ENCODE measurements at regions not wholly inside any gene's neighbourhood (a gene's known extent, or its start where the extent isn't known, plus 50 kb on each side); places are given as distances from the start of the nearest gene placed in this dataset.
"Not testable (repeated sequence)": the region's sequence is repeated elsewhere in the genome, so short reads cannot be mapped to it uniquely, and the experiment has no call there.

GRCh38 chr7:150110882-150111281 is 212.3 kb upstream of the LRRC61 start:
- not testable (repeated sequence) for DNase-seq

- not testable (repeated sequence) for DNase-seq
Observed at GRCh38 chr7:150111373-150112139, 211.6 kb upstream of the LRRC61 start.

DNA sequence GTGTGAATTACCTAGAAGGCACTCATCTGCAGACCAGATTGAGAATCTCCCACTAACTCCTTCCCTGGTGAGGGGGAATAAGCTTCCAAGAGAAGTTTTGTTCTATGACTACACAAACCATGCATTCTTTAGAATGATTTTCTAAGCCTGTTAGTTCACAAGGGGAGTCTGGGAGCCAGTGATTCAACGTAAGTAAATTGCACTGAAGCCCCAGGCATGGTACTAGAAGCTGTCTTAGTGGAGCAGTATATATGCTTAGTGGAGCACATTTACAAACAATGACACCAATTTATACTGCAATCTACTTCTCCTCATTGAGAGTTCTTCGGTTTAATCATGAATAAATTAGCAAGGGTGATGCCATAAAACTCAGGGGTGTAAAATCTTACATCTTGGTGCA is 209.9 kb upstream of the LRRC61 start:
- not testable (repeated sequence) for DNase-seq

- not testable (repeated sequence) for DNase-seq
Observed at GRCh38 chr7:150114591-150114990, 208.6 kb upstream of the LRRC61 start.

GRCh38 chr7:150119966-150120365 is 203.2 kb upstream of the LRRC61 start:
- DNase-seq = not testable (repeated sequence)

DNA sequence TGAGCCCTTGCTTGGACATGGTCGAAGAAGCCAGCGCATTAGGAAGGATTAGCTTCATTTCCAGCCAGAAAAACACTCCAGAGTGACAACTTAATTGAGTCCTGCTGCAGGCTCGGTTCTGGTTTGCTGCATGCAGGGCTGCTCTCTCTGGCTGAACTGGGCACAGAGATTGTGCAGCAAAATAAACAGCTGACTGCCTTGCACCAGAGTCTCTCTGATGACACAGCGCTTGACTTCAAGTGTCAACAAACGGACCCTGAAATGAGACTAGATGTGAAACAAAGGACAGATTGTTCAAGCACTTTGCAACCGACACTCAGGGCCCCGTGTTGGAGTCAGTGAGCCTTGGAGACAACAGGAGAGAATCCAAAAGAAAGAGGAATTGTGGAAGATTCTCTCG is 197.3 kb upstream of the LRRC61 start:
- DNase-seq = not testable (repeated sequence)

GRCh38 chr7:150134451-150134850 is 188.7 kb upstream of the LRRC61 start:
- not testable (repeated sequence) for DNase-seq

GRCh38 chr7:150135620-150136190 is 187.4 kb upstream of the LRRC61 start:
- not testable (repeated sequence) for DNase-seq

GRCh38 chr7:150139840-150140239 is 183.3 kb upstream of the LRRC61 start:
- DNase-seq = not testable (repeated sequence)

DNA sequence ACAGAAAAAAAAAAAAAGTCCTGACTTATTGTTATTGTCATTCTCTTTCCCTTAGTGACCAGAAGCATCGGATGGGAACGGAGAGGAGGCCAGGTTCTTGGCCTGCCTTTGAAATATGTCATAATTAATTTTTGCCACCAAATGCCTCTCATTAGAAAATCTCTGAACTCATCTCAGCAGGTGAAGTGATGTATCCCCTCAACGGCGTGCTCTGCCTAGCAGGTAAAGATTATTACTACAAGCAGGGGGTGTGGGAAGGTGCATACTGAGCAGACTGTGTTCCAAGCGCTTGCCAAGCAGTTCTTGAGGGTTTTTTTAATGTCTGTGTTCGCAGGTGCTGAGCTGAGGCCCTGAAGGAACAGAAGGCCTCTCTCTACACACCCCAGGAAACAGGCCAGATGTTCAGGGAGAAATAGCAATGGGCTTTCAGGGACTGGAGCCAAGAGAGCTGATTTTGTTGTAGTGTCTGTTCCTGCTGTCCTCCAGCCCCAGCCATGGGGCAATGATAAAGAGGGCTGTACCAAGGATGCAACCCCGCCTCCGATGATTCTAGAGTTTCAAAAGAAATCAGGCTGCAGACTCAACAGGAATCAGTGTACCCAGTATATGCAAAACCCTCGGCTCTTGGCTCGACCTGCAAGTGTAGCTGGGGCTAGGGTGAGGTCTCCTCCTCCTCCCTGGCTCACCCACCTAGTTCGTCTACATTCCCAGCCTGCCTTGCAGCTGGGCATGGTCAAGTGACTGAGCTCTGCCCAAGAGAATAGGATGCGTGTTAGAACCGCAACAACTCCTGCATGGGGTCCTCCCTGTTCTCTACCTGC is 181.4 kb upstream of the LRRC61 start:
- peak; percentile 9 for DNase-seq

GRCh38 chr7:150146124-150146523 is 177.0 kb upstream of the LRRC61 start:
- DNase-seq = not testable (repeated sequence)

DNA sequence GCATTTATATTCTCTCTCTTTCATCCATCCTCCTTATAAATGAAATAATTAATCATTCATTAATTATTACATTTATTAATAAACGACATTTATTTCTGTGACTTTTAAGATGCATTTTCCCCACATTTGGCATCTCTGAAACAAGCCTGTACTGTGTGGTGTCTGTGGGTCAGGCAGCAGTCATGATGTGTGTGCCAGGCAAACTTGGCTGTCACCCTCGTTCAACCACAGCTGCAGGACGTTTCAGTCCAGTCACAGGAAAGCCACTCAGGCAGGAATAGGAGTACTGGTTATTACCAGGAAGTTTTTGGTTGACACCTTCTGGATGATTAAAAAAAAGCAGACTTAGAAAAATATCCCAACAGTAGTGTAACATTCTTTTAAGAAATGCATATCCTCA is 175.6 kb upstream of the LRRC61 start:
- not testable (repeated sequence) for DNase-seq

DNA sequence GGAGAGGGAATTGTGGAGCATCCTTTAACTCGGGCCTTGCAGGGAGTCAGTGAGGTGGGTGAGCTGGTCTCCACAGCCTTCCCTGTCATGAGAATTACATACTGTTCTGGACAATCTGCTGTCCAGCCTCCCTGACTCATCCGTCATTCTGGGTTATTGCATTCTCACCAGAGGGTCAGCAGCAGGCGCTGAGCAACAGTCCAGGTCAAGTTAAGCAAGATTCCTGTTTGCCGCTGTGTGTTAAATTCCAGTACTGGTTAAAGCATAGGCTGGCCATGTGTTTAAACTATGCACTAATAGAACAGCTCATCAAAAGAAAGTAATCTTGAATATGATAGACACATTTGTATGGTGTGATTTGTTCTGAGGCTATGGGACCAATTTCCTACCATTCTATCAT is 167.1 kb upstream of the LRRC61 start:
- DNase-seq = not testable (repeated sequence)

GRCh38 chr7:150158696-150159095 is 164.5 kb upstream of the LRRC61 start:
- DNase-seq = not testable (repeated sequence)

GRCh38 chr7:150169515-150169914 is 153.6 kb upstream of the LRRC61 start:
- not testable (repeated sequence) for DNase-seq

DNA sequence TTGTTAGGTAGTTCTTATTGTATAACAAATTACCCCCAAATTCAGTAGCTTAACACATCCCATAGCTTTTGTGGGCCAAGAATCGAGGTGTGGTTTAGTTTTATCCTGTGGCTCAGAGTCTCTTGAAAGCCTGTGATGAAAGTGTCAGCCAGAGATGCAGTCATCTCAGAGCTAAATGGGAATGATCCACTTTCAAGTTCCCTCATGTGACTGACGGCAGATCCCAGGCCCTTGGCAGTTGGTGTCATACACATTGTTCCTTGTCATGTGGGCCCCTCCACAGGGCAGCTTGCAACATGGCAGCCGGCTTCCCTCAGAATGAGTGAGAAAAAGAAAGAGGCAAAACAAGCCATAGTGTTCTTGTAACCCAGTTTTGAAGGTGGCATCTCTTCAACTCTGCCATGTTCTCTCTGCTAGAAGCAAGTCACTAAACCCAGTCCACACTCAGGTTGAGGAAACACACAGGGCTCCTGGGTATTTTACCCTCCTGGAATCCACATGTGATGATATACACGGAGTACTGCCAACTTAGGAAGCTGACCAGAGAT is 153.1 kb upstream of the LRRC61 start:
- DNase-seq = not testable (repeated sequence)

- not testable (repeated sequence) for DNase-seq
Observed at GRCh38 chr7:150183602-150184001, 139.6 kb upstream of the LRRC61 start.

GRCh38 chr7:150189963-150190362 is 133.2 kb upstream of the LRRC61 start:
- DNase-seq = not testable (repeated sequence)

GRCh38 chr7:150192541-150192940 is 130.6 kb upstream of the LRRC61 start:
- not testable (repeated sequence) for DNase-seq

- DNase-seq = not testable (repeated sequence)
Observed at GRCh38 chr7:150193866-150194265, 129.3 kb upstream of the LRRC61 start.
